ENCODE measurements at regions not wholly inside any gene's neighbourhood (a gene's known extent, or its start where the extent isn't known, plus 50 kb on each side); places are given as distances from the start of the nearest gene placed in this dataset.

GRCh38 chr16:9380221-9380620 lies 288.8 kb downstream of the HAPSTR1 start:
- H3K4me3 ChIP-seq (ENCODE audit: low read depth, low read length) = no peak overlapping the region
- TF ChIP-seq, protein P1, sequence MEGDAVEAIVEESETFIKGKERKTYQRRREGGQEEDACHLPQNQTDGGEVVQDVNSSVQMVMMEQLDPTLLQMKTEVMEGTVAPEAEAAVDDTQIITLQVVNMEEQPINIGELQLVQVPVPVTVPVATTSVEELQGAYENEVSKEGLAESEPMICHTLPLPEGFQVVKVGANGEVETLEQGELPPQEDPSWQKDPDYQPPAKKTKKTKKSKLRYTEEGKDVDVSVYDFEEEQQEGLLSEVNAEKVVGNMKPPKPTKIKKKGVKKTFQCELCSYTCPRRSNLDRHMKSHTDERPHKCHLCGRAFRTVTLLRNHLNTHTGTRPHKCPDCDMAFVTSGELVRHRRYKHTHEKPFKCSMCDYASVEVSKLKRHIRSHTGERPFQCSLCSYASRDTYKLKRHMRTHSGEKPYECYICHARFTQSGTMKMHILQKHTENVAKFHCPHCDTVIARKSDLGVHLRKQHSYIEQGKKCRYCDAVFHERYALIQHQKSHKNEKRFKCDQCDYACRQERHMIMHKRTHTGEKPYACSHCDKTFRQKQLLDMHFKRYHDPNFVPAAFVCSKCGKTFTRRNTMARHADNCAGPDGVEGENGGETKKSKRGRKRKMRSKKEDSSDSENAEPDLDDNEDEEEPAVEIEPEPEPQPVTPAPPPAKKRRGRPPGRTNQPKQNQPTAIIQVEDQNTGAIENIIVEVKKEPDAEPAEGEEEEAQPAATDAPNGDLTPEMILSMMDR (IDR thresholded peaks at IDR 0.05; ENCODE audit: insufficient read depth, low read depth, low read length, missing control alignments) = no peak
- DNase-seq (ENCODE audit: low read depth) = no peak

DNA sequence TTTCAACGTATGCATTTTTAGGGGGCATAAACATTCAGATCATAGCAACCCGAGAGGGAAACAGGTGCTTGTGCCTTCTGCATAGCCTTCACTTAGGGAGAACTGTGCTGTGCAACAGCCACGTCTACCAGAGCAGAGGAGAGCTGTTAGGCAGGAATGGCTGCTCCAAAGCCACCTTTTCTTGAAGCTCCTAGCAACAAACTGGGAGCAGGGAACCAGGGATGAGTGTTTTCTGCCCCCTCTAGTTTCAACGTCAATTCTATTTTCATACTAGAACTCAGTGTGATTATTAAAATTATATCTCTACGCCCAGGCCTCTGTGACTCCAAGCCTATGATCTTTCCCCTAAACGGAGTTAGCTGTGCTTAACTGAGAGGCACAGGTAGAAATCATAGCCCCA lies 290.0 kb downstream of the HAPSTR1 start:
- no peak for DNase-seq (ENCODE audit: low read depth)
- no peak overlapping the region for H3K4me3 ChIP-seq (ENCODE audit: low read depth, low read length)
- TF ChIP-seq, protein P1 (IDR thresholded peaks at IDR 0.05; ENCODE audit: insufficient read depth, low read depth, low read length, missing control alignments) = no peak

- H3K4me3 ChIP-seq (ENCODE audit: low read depth, low read length) = no peak overlapping the region
- no peak for DNase-seq (ENCODE audit: low read depth)
- TF ChIP-seq, protein P1 (IDR thresholded peaks at IDR 0.05; ENCODE audit: insufficient read depth, low read depth, low read length, missing control alignments) = no peak
Observed at GRCh38 chr16:9381905-9382304, 290.5 kb downstream of the HAPSTR1 start.

DNA sequence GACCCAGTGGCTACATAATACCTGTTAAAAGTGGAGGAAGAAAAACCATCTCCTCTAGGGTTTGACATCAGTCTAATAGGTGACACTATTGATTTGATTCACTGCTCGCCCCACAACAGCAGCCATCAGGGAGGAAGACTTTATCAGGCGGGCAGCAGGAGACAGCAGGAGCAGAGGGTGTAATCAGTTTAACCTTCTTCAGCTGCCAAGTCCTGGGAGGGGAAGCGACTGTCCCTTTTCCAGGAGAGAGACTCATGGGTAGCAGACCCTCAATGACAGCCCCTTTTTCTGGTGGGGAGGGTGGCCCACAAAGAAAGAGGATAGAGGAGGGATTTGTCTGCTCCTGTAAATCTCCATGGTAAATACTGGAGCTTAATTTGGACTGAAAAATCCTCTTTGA lies 291.8 kb downstream of the HAPSTR1 start:
- DNase-seq (ENCODE audit: low read depth) = no peak
- TF ChIP-seq, protein P1 (IDR thresholded peaks at IDR 0.05; ENCODE audit: insufficient read depth, low read depth, low read length, missing control alignments) = no peak
- H3K4me3 ChIP-seq (ENCODE audit: low read depth, low read length) = no peak overlapping the region

DNA sequence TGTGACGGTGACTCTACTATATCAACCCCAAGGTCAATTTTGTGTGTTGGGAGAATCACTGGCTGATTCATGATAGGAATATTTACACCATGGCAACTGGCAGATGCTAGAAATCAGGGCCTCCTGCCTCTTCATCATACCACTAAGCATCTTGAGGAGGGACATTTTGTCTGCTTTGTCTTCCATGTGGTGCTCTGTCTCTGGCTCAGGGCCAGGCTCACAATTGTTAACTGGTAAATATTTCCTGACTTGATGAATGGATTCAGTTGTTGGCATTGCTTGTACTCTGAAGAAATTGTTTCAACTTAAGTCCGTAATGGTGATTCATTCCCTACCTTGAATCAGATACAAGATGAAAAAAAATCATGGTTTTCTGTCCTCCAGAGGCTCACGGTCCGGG lies 292.7 kb downstream of the HAPSTR1 start:
- DNase-seq (ENCODE audit: low read depth) = no peak
- H3K4me3 ChIP-seq (ENCODE audit: low read depth, low read length) = no peak overlapping the region
- TF ChIP-seq, protein P1 (IDR thresholded peaks at IDR 0.05; ENCODE audit: insufficient read depth, low read depth, low read length, missing control alignments) = no peak

GRCh38 chr16:9389543-9390207 lies 298.2 kb downstream of the HAPSTR1 start:
- DNase-seq (ENCODE audit: low read depth) = peak; percentile 9
- no peak overlapping the region for H3K4me3 ChIP-seq (ENCODE audit: low read depth, low read length)
- TF ChIP-seq, protein P1 (IDR thresholded peaks at IDR 0.05; ENCODE audit: insufficient read depth, low read depth, low read length, missing control alignments) = no peak

DNA sequence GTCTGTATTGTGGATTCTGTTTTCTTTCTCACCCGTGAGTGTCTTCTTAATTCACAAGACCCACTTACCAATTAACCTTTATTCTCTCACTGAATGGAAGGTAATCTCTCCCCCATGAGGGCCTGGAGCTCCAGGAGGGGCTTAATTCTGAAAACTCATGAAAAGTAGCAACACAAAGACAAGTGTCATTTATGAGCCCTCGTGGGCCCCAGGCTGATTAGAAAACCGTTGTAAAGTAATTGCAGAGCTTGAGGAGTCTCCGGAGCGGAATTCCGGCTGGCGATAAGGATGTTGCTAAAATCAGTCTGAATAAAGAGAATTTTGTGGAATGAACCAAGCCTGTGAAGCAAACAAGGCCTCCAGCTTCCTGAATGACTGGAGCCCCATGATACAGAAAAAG lies 301.5 kb downstream of the HAPSTR1 start:
- H3K4me3 ChIP-seq (ENCODE audit: low read depth, low read length) = no peak overlapping the region
- TF ChIP-seq, protein P1 (IDR thresholded peaks at IDR 0.05; ENCODE audit: insufficient read depth, low read depth, low read length, missing control alignments) = no peak
- no peak for DNase-seq (ENCODE audit: low read depth)
